HG03196 (cell line): ENCODE measurements at regions not wholly inside any gene's neighbourhood (a gene's known extent, or its start where the extent isn't known, plus 50 kb on each side); places are given as distances from the start of the nearest gene placed in this dataset.
A peak's percentile ranks its signal among the peaks of the same experiment; 100 is the strongest.

Source experiments
- ATAC-seq: cut with Tn5 transposase; IDR thresholded peaks from one replicate; pipeline ENCODE4 v1.9.1; 2021; ENCODE audit not compliant: unreplicated experiment

- no peak for ATAC-seq
Observed at GRCh38 chr4:17124767-17125166, 226.3 kb upstream of the LDB2 start.

- ATAC-seq = no peak
Observed at GRCh38 chr4:17120761-17121160, 222.3 kb upstream of the LDB2 start.

- no peak for ATAC-seq
Observed at GRCh38 chr4:17117746-17118145, 219.3 kb upstream of the LDB2 start.

GRCh38 chr4:17115583-17115982, 217.1 kb upstream of the LDB2 start:
- no peak for ATAC-seq

GRCh38 chr4:17112292-17112659, 213.8 kb upstream of the LDB2 start:
- ATAC-seq = no peak

GRCh38 chr4:17109126-17109525, 210.7 kb upstream of the LDB2 start:
- no peak for ATAC-seq

- no peak for ATAC-seq
Observed at GRCh38 chr4:17103231-17103630, 204.8 kb upstream of the LDB2 start.

- no peak for ATAC-seq
Observed at GRCh38 chr4:17098996-17099395, 200.6 kb upstream of the LDB2 start.

- no peak for ATAC-seq
Observed at GRCh38 chr4:17098401-17098800, 200.0 kb upstream of the LDB2 start.

GRCh38 chr4:17097362-17097761, 198.9 kb upstream of the LDB2 start:
- no peak for ATAC-seq

- no peak for ATAC-seq
Observed at GRCh38 chr4:17096692-17097091, 198.2 kb upstream of the LDB2 start.

GRCh38 chr4:17095771-17096170, 197.3 kb upstream of the LDB2 start:
- no peak for ATAC-seq

- ATAC-seq = no peak
Observed at GRCh38 chr4:17094876-17095210, 196.4 kb upstream of the LDB2 start.

GRCh38 chr4:17094159-17094875, 195.9 kb upstream of the LDB2 start:
- ATAC-seq = no peak

- no peak for ATAC-seq
Observed at GRCh38 chr4:17093481-17093880, 195.0 kb upstream of the LDB2 start.

GRCh38 chr4:17092736-17093437, 194.4 kb upstream of the LDB2 start:
- ATAC-seq = peak; percentile 96

GRCh38 chr4:17091104-17091503, 192.7 kb upstream of the LDB2 start:
- ATAC-seq = no peak

- ATAC-seq = no peak
Observed at GRCh38 chr4:17090063-17090462, 191.6 kb upstream of the LDB2 start.

- no peak for ATAC-seq
Observed at GRCh38 chr4:17085416-17085815, 187.0 kb upstream of the LDB2 start.

GRCh38 chr4:17082186-17082585, 183.7 kb upstream of the LDB2 start:
- no peak for ATAC-seq

GRCh38 chr4:17081179-17081578, 182.7 kb upstream of the LDB2 start:
- no peak for ATAC-seq

- ATAC-seq = no peak
Observed at GRCh38 chr4:17077105-17077504, 178.7 kb upstream of the LDB2 start.

GRCh38 chr4:17072483-17072882, 174.0 kb upstream of the LDB2 start:
- no peak for ATAC-seq
